Epithelial cell of esophagus (primary cell): ENCODE measurements at regions not wholly inside any gene's neighbourhood (a gene's known extent, or its start where the extent isn't known, plus 50 kb on each side); places are given as distances from the start of the nearest gene placed in this dataset.
"Not testable (repeated sequence)": the region's sequence is repeated elsewhere in the genome, so short reads cannot be mapped to it uniquely, and the experiment has no call there.

Source experiments
- DNase-seq: peaks from one replicate; pipeline ENCODE4 v3.0.0; 2010; ENCODE audit warnings: low read depth
- H3K4me3 ChIP-seq: 2 replicates; pipeline ENCODE4 v1.5.1; 2011; ENCODE audit warnings: mild to moderate bottlenecking, low read length, control low read depth
- TF ChIP-seq, protein P1 (sequence below): IDR thresholded peaks from 2 replicates; pipeline ENCODE4 v1.5.1; 2011; ENCODE audit warnings: low read depth, mild to moderate bottlenecking, low read length, control low read depth, inconsistent platforms; ENCODE audit not compliant: insufficient read depth; ENCODE audit errors: missing control alignments

DNA sequence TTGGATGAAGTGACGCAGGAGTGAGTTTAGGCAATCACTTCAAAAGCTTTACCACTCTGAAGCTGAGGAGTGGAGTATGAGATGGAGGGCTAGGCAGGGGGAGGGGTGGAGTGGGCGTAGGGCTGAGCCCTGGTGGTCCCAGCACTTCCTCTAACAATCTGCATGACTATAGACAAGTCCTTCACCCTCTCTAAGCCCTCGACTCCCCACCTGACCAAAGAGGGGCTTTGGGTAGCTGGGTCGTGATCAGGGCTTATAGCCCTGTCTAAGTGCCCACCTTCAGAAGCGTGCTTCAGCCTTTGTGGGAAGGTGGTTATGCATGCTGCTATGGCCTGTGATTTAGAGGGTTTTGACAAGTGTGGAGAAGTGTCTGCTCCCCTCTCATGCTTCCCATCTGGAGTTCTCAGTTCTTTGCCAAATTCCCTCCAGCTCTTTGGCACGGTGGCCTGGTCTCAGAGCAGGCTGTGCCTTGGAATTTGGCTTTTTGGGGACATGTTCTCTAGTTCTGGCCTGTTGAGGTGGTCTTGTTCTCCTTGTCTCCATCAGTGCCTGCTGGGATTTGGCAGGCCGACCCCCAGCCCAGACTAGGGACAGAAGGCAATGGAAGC lies 53.0 kb downstream of the ACTBL2 start:
- H3K4me3 ChIP-seq = no peak overlapping the region
- TF ChIP-seq, protein P1, sequence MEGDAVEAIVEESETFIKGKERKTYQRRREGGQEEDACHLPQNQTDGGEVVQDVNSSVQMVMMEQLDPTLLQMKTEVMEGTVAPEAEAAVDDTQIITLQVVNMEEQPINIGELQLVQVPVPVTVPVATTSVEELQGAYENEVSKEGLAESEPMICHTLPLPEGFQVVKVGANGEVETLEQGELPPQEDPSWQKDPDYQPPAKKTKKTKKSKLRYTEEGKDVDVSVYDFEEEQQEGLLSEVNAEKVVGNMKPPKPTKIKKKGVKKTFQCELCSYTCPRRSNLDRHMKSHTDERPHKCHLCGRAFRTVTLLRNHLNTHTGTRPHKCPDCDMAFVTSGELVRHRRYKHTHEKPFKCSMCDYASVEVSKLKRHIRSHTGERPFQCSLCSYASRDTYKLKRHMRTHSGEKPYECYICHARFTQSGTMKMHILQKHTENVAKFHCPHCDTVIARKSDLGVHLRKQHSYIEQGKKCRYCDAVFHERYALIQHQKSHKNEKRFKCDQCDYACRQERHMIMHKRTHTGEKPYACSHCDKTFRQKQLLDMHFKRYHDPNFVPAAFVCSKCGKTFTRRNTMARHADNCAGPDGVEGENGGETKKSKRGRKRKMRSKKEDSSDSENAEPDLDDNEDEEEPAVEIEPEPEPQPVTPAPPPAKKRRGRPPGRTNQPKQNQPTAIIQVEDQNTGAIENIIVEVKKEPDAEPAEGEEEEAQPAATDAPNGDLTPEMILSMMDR = no peak
- no peak for DNase-seq

DNA sequence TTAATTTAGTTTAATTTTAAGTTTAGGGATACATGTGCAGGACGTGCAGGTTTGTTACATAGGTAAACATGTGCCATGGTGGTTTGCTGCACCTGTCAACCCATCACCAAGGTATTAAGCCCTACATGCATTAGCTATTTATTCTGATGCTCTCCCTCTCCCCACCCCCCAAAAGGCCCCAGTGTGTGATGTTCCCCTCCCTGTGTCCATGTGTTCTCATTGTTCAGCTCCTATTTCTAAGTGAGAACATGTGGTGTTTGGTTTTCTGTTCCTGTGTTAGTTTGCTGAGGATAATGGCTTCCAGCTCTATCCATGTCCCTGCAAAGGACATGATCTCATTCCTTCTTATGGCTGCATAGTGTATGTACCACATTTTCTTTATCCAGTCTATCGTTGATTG lies 53.6 kb downstream of the ACTBL2 start:
- H3K4me3 ChIP-seq, DNase-seq: not testable (repeated sequence)

DNA sequence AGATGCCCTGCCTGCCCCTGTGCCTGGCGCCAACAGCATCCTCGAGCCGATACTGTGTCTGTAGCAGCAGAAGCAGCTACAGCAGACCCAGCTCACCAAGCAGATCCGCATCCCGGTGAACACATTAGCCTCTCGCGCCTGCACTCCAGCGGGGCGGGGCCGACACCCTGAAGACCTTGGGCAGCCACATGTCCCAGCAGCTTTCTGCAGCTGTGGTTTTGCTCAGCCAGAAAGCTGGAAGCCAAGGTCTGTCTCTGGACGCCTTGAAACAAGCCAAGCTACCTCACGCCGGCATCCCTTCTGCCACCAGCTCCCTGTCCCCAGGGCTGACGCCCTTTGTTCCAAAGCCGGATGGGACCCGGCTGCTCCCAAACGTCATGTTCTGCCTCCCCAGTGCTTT lies 59.6 kb downstream of the ACTBL2 start:
- no peak for DNase-seq
- TF ChIP-seq, protein P1 = no peak
- no peak overlapping the region for H3K4me3 ChIP-seq

GRCh38 chr5:57422341-57422740 lies 60.3 kb downstream of the ACTBL2 start:
- DNase-seq = no peak
- H3K4me3 ChIP-seq = no peak overlapping the region
- TF ChIP-seq, protein P1 = no peak

DNA sequence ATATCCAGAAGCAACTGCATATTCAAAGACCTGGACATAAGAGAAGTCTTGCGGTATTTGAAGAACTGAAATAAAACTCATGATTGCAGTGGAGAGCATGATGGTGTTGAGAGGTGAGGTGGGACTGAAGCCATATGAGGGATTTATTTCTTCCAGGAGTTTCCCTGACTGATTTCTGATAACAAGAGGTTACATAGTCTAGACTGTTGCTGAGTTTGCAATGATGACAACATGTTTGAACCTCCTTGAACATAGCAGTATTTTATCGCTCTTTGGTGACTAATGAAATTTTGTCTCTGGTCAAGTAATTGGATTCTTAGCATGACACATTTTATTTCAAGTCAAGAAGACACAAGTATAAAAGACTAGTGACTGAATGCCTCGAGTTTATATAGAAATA lies 61.8 kb downstream of the ACTBL2 start:
- DNase-seq = no peak
- TF ChIP-seq, protein P1 = no peak
- no peak overlapping the region for H3K4me3 ChIP-seq

DNA sequence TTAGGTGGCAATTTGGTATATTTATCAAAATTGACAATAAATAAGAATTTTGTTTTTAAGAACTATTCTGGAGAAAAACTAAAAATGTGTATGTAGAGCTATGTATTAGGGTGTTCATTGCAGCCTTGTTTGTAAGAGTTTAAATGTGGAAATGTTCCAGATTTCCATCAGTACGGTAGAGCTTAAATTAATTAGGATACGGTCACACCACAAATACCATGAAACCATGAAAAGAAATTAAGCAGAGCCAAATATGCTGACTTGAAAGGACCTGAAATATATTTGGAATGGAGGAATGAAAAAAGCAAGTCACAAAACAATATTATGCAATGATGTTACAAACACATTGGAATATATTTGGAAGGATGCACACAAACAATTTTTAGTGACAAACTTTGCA lies 64.6 kb downstream of the ACTBL2 start:
- TF ChIP-seq, protein P1 = no peak
- H3K4me3 ChIP-seq = no peak overlapping the region
- DNase-seq = no peak

DNA sequence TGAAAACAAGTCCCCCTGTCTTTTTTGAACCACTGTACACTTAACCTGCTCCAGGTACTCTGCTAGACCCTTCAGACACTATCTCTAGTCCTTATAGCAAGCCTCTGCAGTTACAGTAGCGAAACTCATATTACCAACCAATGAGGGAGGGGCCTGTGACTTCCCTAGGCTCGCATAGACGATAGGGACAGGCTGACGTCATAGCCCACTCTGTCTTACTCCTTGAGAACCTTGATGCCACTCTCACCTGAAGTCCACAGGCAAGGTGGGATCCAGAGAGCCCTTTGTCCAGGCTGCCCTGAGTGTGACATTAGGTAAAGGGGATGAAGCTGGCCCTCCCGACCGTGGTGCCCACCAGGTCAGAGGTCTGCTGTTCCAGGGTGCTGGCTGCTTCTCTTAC lies 65.3 kb downstream of the ACTBL2 start:
- TF ChIP-seq, protein P1 = no peak
- DNase-seq = no peak
- no peak overlapping the region for H3K4me3 ChIP-seq
